ENCODE measurements at regions not wholly inside any gene's neighbourhood (a gene's known extent, or its start where the extent isn't known, plus 50 kb on each side); places are given as distances from the start of the nearest gene placed in this dataset.

DNA sequence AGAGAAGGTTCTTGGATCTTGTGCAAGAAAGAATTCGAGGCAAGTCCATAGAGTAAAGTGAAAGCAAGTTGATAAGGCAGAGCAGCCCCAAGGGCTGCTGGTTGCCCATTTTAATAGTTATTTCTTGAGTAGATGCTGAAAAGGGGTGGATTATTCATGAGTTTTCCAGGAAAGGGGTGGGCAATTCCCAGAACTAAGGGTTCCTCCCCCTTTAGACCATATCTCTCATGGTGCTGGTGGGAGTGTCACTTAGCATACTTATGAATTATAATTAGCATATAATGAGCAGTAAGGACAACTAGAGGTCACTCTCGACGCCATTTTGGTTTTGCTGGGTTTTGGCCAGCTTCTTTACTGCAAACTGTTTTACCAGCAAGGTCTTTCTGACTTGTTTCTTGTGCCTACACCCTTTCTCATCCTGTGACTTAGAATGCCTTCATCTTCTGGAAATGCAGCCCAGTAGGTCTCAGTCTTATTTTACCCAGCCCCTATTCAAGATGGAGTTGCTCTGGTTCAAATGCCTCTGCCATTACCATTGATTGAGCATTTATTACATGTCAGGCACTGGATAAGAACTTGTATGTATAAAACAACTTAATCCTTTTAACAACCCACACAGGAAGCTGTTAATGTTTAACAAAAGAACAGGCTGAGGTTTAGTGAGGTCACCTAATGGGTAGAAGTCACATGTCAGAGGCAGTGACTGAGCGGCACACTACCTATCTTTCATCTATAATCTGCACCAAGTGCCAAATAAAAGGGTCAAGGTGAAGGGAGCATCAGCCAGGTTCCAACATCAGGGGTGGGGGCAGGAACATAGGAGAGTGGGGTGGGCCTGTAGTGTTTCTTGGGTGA is 250.9 kb downstream of the ICOS start:
- no peak for DNase-seq

DNA sequence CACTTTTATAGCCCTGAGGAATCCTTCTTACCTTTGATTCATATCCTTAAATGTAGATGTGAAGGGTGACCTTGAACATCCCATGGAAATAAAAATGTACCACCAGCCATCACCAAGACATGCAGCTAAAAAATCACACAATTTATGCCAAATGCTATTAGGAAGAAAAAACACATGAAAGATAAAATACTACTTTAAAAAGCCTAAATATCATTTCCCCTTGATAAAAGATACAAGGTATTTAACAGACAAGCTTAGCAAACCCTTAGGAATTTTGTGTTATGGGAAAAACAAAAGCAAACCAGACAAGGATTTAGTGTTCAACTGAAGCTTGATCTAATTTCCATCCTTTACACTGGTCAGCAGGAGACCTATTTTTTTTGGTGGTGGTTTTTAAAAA is 255.0 kb downstream of the ICOS start:
- DNase-seq: no peak

DNA sequence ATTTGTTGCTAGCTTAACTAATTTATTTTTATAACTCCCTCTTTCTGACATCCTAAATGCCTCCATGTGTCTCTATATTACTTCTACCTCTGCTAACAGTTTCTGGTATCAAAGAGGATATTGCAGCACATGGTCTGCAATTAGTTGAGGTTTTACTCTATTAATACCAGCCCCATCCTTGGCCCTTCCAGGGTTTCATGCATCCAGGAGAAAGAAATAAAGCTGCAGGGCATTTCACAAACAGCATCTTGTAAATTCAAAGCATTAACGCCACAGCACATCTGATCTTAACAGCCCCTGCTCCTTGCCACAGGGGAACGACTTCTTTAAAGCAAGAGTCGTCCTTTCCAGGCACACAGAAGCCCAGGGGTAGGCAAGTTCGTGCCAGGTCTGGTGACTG is 258.9 kb downstream of the ICOS start:
- DNase-seq: no peak

DNA sequence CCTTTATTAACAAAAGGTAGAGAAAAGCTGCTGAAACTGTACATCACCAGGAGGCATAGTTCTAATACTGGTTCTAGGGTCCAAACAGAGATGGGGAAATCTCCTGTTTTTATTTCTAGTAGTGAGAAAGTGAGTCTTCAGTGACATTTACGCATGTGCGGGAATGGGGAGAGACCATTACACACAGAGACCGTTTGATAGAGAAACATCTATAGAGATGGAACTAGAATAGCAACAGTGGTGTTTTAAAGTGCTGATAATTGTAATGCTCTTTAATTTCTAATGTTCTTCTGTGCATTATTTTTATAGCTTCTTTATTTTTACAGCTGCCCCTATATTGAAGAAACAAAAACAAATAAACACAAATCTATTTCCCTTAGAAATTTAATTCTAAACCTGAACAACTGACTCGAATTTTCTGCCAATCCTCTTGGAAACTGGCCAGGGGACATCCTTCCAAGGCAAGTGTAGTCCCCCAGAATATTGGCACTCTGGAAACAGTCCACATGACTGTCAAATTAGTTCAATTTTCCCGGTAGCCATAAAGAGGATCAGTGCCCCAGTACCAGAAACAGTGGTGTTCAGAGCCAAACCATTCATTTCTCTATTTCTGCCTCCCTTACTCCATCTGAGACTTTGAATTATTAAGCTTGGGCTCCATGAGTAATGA is 260.9 kb downstream of the ICOS start:
- DNase-seq: no peak

DNA sequence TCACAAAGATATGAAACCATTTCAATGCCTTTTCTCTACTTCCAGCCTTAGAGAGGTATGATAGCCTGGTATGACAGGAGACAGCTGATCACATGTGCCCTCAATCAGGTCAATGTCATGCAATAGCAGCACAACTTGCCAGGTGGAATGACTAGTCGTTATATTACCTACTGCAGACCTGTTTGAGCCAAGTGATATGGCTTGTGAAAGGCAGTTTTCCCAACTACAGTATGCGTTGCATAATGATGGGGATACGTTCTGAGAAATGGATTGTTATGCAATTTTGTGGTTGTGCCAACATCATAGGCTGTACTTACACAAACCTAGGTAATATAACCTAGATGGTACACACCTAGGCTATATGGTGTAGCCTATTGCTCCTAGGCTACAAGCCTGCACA is 262.8 kb downstream of the ICOS start:
- no peak for DNase-seq

DNA sequence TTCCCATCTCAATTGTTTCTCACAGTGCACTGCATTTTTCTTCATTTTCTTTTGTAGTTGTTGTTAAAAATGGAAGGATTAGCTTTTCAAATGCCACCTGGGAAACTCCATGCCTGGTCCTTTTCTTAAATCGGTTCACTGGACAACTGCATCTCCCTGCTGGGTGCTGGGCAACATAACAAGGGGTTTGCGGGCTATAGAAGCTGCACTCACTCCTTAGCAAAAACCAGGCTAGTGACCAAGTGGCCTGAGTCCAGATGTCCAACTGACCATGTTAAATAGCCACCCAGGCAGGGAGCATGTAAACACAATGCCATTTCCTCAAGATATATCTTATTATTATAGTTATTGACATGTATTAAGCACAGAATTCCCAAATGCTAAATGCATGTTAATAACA is 264.9 kb downstream of the ICOS start:
- no peak for DNase-seq

DNA sequence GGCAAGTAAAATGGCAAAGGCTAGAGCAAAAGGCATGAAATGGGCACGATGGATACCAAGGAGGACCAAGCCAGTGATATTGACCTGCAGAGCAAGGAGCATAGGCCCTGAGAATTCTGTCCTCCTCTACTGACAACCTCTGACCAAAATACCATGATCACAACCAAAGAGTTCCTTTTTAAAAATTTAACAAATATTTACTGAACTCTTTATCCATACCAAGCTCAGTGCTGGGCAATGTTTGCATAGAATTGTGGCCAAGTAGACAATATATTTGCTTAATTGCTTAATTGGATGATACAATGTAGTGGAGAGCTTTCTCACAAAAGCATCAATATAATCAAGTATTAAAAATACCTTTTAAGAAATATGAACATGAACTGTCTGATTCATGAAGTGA is 265.7 kb downstream of the ICOS start:
- no peak for DNase-seq

DNA sequence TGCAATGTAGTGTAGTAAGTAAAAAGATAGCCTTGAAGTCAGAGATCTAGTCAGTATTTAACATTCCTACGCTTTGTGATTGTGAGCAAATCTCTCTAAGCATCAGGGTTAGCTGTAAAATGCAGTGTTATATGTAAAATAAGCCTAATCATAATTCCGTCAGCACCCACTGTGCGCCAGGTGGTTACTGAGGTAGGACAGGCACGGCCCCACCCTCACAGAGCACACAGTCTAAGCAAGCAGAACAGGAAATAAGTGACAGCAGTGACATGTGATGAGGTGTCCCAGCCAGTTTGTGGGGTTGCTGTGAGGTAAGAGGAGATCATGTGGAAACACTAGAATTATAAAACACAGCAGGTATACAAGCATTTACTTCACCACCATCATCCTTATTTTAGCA is 267.1 kb downstream of the ICOS start:
- DNase-seq: no peak

DNA sequence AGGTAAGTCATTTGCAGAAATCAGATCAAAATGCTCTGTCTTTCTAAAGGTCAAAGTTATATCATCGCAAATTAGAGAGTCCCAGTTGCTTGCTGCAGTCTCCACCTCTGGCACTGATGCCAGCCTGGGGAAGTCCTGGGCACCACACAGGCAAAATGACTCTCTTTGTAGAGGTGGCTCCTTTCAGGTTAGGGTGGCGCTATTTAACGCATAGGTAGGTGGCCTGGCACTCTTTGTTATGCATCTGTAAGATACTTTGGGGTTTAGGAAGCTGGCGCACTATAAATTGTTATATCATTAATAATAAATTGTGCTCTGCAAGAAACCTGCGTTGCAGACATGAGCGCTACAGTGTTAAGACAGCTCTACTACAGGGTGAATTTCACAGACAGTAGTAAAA is 268.5 kb downstream of the ICOS start:
- DNase-seq: no peak

DNA sequence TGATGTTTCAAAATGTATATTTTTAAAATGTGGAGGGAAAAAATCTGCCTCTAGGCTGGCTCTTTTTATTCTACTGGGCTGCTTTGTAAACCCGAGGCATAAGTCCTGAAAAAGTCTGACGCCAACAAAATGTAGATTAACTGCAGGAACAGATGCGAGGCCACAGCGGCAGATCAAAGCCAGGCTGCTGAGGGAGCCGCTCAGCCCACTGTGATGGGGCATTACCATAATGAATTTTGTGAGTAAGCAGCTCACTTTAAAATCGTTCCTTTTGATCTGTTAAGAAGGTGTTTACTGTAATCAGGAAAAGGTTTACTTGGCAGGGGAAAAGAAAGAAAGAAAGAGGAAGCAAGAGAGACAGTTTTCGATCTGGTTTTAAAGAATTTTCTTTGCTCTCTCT is 269.0 kb downstream of the ICOS start:
- DNase-seq: no peak

DNA sequence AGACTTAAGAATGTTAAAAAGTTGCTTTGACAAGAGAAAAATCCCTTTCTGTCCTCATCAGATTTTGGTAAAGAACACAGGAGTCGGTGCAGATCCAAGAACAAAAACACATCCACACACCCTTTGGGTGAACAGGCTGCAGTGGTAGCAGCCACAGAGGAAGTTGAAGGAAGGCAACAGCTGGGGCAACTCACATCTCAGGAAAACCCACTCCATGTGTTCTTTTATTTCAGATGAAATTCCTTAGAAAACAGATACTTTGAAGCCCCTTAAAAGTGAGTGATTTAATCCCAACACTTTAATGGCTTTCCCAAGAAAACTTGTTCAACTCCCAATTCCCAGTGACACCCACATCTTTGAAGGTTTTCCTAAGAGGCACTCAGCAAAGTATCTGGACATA is 271.3 kb downstream of the ICOS start:
- DNase-seq: no peak

DNA sequence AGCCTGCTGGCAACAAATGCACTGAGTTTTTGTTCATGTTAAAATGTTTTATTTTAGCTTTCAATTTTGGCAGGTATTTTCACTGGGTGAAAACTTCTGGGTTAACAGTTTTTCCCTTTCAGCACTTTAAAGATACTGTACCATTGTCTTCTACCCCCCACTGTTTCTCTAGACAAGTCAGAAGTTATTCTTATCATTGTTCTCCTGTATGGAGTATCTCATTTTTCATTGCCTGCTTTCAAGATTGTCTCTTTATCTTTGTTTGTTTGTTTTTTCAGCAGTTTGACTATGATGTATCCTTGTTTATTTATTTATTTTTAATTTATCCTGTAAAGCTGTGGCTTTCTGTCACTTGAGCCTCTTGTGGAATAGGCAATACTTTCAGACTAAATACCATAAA is 277.0 kb downstream of the ICOS start:
- DNase-seq: no peak

DNA sequence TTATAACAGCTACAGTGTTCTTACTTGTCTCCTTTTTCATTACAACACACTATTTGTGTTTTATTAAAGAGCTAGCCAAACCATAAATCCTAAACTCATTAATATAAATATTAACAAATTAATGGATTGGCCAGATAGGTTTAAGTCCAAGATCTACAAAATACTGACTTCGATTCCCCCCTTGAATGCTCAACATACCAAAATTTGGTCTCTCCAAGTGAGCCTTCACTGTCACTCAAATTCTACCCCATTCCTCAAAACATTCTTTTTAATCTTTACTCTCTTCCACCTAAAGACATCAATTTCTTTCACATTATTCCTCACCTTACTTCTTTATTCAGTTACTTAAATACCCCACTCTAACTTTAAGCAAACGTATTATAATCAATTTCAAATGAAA is 281.5 kb downstream of the ICOS start:
- no peak for DNase-seq

DNA sequence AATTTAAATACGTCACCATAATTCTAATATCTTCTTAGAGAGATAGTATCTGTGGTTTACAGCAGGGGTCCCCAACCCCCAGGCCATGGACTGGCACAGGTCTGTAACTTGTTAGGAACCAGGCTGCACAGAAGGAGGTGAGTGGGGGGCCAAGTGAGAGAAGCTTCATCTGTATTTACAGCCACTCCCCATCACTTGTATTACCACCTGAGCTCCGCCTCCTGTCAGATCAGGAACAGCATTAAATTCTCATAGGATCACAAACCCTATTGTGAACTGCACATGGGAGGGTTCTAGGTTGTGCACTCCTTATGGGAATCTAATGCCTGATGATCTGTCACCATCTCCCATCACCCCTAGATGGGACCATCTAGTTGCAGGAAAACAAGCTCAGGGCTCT is 282.6 kb downstream of the ICOS start:
- DNase-seq: no peak

DNA sequence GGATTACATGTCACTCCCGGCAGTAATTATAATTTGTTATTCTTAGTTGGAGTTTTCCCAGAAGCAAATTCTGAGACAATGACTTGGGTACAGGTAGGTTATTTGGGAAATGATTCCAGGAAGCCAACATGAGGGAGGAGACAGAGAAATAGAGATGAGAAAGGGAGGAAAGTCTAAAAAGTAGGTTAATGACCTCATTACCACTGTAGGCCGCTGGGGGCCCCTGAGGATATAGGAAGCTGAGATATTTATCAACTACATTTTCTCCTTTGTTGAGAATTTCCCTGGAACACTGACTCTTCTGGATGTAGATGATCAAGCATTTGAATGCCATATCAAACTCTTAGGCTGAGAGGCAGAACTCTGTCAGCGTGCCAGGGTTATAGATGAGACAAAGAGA is 284.3 kb downstream of the ICOS start:
- no peak for DNase-seq

DNA sequence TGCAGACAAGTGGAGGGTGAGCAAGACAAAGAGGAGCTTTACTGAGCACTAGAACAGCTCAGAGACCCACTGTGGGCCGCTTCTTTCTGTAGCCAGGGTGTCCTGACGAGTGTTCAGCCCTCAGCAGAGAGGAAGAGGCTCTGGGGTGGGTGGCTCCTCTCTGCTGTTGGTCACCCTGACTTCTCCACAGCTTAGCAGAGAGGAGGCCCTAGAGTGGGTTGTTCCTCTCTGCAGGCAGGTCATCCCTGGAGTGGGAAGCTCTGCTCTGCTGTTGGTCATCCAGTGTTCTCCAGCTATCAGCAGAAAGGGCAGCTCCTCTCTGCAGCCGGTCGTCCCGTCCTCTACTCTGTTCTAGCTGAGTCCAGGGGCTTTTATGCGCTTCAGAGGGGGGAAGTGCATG is 286.5 kb downstream of the ICOS start:
- no peak for DNase-seq

DNA sequence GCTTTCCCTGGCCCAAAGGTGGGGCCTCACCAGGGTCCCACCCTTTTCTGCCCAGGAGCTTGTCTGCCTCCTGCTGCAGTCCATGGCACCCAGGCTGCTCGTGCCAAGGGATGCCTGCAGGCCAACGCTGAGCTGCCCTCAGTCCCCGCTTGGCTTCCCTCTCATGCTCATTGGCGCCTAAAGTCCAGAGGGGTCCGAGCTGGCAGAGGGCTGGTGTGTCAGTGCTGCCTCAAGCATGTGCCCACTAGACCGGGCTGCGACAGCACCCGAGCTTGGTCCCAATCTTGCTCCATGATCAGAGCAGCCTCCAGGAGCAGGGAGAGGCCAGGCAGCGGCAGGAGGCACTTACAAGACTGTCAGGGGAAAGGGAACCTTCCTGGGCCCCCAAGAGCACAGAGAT is 287.0 kb downstream of the ICOS start:
- DNase-seq: no peak

DNA sequence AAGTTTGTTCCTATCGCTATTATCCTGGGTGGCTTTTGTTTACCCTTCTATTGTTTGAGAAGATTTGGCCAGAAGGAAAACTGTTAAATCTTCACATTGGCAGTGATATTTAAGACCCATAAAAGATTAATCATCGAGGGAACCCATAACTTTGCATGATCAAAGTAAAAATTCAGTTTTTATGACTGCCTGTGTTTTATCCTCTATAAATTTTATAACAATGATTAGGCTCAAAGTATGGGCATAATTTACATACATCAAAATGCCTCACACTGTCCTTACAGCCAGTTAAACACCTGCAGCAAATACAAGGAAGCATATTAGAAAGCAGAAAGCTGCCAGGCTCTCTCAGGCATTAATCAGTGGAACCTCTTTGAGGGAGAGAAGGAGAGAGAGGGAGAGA is 289.1 kb downstream of the ICOS start:
- no peak for DNase-seq

DNA sequence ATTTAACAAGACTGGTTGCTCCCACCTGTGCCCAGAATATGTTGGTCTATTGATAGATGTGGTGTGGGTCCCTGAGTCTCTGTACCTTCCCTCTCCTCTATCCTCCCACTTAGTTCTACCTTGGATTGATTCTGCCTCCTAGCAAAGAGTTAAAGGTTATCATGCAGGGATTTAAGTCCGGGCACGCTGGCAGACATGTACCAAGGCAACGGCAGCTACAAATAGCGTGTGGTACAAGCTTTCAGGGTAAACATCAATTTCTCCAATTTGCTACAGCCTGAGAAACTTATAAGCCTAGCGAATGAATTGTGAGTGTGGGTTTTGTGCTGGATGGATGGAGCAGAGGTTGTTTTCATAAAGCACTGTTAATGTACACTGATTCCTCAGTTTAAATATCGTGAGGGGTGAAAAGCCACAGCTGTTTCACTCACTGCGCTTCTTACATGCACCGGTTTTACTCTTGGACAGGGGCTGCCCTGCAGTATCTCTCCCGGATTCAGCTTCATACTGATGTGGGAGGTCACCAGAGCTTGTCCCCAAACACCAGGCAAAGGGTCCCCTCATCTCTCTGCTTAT is 289.8 kb downstream of the ICOS start:
- DNase-seq: no peak

DNA sequence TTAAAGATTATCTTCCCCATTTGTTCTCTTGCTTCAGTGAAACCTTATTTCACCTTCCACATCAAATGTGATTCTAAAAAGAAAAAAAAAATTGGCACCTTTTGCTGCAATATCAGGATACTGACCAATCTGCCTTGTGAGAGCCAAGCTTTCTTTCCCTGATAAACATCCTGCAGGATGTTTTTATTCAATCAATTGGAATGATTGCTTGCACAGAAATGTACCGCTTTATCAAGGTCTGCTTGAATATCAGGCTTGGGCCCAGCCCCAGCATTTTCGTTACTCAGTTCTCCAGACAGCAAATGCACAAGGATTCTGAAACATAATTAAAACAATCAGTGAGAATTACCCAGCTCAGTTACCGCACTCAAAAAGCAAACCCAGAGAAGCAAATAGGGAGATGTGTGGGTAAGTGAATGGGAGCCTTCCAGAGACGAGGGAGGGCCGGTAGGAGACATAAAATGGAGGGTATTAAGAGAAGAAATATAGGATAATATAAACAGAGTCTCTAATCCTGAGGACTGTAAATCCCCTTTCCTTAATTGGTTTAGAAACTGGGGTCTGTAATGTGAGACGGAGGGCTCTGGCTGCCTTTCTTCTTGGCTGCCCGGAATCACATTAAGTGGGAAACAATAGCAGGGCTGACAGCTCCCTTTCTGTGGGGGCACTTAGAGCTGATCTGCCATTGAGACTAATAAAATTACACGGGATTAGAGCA is 291.8 kb downstream of the ICOS start:
- no peak for DNase-seq

DNA sequence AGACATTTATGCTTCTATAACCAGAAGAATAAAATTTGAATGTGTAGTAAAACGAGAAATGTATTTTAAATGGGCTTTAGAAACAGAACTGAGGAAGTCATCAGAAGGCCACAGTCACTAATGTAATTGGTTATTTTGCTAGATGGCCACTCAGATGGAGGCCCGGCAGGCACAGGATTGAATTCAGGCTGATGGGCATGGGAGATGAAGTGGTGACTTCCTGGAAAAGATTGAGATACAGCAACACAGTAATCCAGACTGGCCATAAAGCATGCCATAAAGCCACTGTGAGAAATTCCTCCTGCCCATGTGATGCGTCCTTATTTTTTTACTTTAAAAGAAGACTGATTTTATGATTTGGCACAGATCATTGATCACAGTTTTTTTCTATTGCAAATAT is 297.7 kb downstream of the ICOS start:
- no peak for DNase-seq

DNA sequence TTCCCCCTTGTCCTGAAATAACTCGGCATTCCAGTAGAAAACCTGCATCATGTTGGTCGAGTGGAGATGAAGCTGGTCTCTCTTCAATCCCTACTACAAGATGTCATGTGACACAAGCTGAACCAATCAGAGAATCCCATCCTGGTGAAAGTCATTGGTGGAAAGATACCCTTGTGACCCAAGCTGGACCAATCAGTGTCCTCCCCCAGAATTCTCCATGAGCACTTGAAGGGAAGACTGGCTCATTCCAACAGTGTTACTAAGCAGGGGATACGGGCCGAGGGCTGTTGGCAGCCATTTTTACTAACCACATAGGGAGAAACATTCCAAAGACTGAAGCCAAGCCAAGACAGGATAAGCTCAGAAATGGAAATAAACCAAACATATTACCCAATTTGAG is 298.3 kb downstream of the ICOS start:
- no peak for DNase-seq

DNA sequence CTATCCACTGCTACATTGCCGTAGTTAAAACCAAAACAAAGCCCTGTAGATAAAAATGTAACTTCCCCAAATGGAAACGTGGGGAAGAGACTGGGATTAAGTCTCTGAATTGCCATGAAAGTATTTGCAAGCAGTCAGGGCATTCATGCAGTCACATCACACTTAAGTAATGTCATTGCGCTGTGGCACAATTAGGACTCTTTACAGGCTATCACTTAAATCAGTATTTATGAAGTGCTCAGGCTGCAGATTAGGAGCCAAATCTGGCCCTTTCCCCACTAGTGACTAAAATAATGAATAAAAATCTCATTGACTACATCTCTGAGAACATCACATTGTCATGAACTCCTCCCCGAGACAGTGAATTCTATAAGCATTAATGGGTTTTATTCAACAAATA is 300.9 kb downstream of the ICOS start:
- no peak for DNase-seq

Measured in stimulated activated CD4-positive, alpha-beta T cell treated with anti-CD3 and anti-CD28 coated beads, Interleukin-15, amount 100 ng/mL, for 24 hours (primary cell).